M059J (cell line): ENCODE measurements at regions not wholly inside any gene's neighbourhood (a gene's known extent, or its start where the extent isn't known, plus 50 kb on each side); places are given as distances from the start of the nearest gene placed in this dataset.
"Not testable (repeated sequence)": the region's sequence is repeated elsewhere in the genome, so short reads cannot be mapped to it uniquely, and the experiment has no call there.

ENCODE experiments used
- DNase-seq: peaks from one replicate; pipeline ENCODE4 v3.0.0-alpha.2; 2012; ENCODE audit warnings: low read depth

GRCh38 chr14:45619831-45620230, 366.8 kb upstream of the MIS18BP1 start:
- no peak for DNase-seq

GRCh38 chr14:45610318-45610717, 357.3 kb upstream of the MIS18BP1 start:
- peak; percentile 9 for DNase-seq

GRCh38 chr14:45587142-45587541, 334.1 kb upstream of the MIS18BP1 start:
- DNase-seq, result no peak

GRCh38 chr14:45559626-45560025, 306.6 kb upstream of the MIS18BP1 start:
- no peak for DNase-seq

GRCh38 chr14:45558183-45558582, 305.2 kb upstream of the MIS18BP1 start:
- DNase-seq, result no peak

GRCh38 chr14:45553981-45554380, 301.0 kb upstream of the MIS18BP1 start:
- no peak for DNase-seq

GRCh38 chr14:45551240-45551820, 298.3 kb upstream of the MIS18BP1 start:
- DNase-seq, result not testable (repeated sequence)

- DNase-seq, result no peak
Measured at GRCh38 chr14:45531022-45531421, 278.0 kb upstream of the MIS18BP1 start.

GRCh38 chr14:45526715-45527549, 273.9 kb upstream of the MIS18BP1 start:
- DNase-seq, result peak; percentile 22

- no peak for DNase-seq
Measured at GRCh38 chr14:45519766-45520165, 266.8 kb upstream of the MIS18BP1 start.

- DNase-seq, result no peak
Measured at GRCh38 chr14:45492876-45493275, 239.9 kb upstream of the MIS18BP1 start.

GRCh38 chr14:45491914-45492313, 238.9 kb upstream of the MIS18BP1 start:
- DNase-seq, result no peak

- no peak for DNase-seq
Measured at GRCh38 chr14:45486599-45486998, 233.6 kb upstream of the MIS18BP1 start.

GRCh38 chr14:45467023-45467422, 214.0 kb upstream of the MIS18BP1 start:
- no peak for DNase-seq

GRCh38 chr14:45434221-45434620, 181.2 kb upstream of the MIS18BP1 start:
- no peak for DNase-seq

- peak; percentile 34 for DNase-seq
Measured at GRCh38 chr14:45426685-45427282, 173.8 kb upstream of the MIS18BP1 start.

GRCh38 chr14:45406942-45407341, 153.9 kb upstream of the MIS18BP1 start:
- DNase-seq, result no peak

- DNase-seq, result no peak
Measured at GRCh38 chr14:45400950-45401640, 148.1 kb upstream of the MIS18BP1 start.

- no peak for DNase-seq
Measured at GRCh38 chr14:45400509-45400908, 147.5 kb upstream of the MIS18BP1 start.

- no peak for DNase-seq
Measured at GRCh38 chr14:45381091-45381490, 128.1 kb upstream of the MIS18BP1 start.

- DNase-seq, result no peak
Measured at GRCh38 chr14:45377166-45377565, 124.2 kb upstream of the MIS18BP1 start.

GRCh38 chr14:45373877-45374276, 120.9 kb upstream of the MIS18BP1 start:
- DNase-seq, result no peak
